Limb (tissue), 2 donors: ENCODE measurements at regions not wholly inside any gene's neighbourhood (a gene's known extent, or its start where the extent isn't known, plus 50 kb on each side); places are given as distances from the start of the nearest gene placed in this dataset.

Experiments used
- DNase-seq, 2 donors: peaks; one replicate each; pipeline ENCODE4 v3.0.0-alpha.2; 2016; ENCODE audit errors: extremely low spot score in 2 of 2

- DNase-seq = no peak
Observed at GRCh38 chr2:111706481-111707001, 177.5 kb downstream of the ANAPC1 start.

GRCh38 chr2:111707700-111708099, 176.3 kb downstream of the ANAPC1 start:
- DNase-seq = no peak

DNA sequence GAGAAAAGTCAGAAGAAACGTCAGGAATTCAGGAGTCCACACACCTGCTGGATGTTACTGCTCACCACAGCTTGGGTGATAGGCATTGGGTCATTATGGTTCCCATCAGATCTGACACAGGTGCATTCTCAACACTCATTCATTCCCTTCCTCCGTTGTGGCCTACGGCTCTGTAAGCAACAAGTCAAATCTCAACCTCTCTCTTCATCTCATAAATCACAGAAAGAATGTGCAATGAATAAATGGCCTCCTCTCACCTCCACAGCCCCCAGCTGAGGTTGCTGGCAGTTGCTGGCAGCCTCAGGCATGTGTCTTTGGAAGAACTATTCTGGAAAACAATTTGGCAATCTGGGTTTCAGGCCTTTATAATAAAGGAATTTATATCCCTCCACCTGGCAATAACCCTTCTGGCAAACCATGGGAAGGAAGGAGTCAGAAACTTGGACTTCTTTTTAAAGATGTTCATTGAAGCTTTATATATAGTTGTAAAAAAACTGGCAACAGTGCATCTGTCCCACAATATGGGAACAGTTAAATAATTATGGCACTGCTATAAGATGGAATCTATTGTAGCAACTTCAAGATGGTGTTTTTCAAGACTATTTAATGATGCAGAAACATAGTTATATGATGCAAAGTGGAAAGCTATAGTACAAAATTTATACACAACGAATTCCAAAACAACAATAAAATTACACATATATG, 175.4 kb downstream of the ANAPC1 start:
- DNase-seq = no peak

DNA sequence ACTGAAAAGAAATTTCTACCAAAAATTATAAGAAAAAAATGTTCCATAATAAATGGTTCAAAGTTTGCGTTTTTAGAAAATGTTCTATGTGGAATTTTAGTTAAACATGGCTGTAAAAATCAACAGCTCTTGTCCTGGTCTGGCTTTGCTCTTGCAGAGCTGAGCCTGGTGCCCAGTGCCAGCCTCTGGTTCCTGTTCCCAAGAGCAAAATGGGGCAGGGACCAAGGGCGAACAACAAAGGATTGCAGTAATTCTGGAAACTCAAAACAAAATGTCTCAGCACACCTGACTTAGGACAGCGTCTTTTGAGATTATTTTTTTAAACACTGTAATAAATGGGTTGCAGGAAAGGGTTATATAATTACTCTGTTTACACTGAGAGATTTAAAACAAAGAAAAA, 174.7 kb downstream of the ANAPC1 start:
- no peak for DNase-seq

DNA sequence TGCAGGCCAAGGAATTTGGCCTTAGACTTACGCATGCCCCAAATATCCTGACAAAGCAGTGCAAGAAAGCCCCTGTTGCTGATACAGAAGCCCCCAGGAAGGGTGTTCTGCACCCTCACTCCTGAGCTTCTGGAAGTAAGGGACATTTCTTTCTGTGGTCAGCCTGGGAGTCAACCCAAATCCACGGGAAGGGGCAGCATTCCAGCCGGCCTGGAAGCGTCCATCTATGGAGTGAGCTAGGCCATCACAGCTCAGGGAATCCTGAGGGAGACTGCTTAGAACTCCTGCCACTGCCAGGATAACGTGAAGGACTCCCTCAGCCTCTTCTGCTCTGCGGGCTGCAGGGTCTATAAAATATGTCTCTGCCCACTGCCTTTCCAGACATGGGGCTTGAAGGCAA, 173.9 kb downstream of the ANAPC1 start:
- no peak for DNase-seq

- DNase-seq = no peak
Observed at GRCh38 chr2:111710613-111711012, 173.4 kb downstream of the ANAPC1 start.

DNA sequence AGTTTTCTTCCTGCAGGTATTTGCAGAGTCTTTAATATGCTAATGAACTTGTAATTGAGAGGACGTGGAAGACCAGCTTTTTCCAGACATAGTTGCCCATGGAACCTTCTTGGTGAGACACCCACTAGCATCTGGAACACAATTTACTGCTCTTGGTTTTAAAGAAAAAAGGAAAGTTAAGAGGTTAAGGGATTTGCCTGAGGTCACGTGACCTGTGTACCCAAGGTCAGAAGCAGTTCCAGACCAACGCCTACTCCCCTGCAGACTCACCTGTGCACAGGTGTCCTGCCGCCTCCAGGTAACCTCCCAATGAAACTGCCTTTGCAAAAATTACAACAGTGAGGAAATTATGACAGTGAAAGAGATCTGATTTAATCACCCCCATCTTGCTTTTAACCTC, 172.7 kb downstream of the ANAPC1 start:
- no peak for DNase-seq

DNA sequence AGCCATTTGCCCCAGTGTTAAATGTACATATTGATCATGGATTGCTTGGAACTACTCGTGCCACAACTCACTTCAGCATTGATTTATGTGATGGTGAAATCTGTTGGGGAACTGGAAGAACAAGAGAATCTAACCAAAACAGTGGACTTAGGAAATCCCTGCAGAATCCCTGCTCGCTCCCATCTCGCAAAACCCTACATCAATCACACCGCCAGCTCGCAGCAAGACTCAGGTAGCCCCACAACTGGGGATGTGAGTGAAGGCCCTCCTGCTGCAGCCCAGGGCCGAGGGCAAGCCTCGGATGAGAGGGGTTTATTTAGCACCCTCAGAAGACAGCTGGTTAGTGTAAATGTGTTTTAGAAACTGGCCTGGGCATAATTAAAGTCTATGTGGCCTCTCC, 171.6 kb downstream of the ANAPC1 start:
- DNase-seq = no peak

DNA sequence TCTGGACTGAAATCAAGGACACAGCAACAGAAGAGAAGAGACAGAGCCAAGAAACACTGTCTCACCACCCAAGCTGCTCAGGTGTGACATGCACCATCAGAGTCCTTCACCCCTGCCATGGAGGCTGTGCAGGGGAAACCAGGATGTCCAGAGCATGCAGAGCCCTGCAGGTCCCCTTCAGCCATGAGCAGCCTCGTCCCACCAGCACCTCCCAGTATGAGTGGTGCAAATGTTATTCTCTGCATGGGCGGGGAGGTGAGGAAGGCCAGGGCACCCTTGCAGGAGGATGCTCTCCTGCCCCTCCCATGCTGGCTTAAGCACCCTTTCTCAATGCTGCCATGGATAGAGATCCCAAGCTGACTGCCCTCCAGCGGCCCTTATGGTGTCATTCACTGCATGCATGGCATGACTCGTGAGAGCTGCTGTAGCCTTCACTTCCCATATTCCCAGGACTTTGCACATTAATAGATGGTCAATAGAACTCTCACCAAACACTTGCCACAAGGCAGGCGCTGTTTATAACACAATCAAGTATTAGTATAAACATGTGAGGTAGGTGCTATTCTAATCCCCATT, 171.0 kb downstream of the ANAPC1 start:
- no peak for DNase-seq

GRCh38 chr2:111715987-111716904, 167.7 kb downstream of the ANAPC1 start:
- DNase-seq = no peak

GRCh38 chr2:111716905-111717775, 166.9 kb downstream of the ANAPC1 start:
- DNase-seq = no peak
